GM21360 (cell line): ENCODE measurements at regions not wholly inside any gene's neighbourhood (a gene's known extent, or its start where the extent isn't known, plus 50 kb on each side); places are given as distances from the start of the nearest gene placed in this dataset.
"Not testable (repeated sequence)": the region's sequence is repeated elsewhere in the genome, so short reads cannot be mapped to it uniquely, and the experiment has no call there.

ENCODE experiments used
- ATAC-seq: cut with Tn5 transposase; IDR thresholded peaks from one replicate; pipeline ENCODE4 v1.9.1; 2021; ENCODE audit warnings: mild to moderate bottlenecking, moderate library complexity; ENCODE audit not compliant: unreplicated experiment

DNA sequence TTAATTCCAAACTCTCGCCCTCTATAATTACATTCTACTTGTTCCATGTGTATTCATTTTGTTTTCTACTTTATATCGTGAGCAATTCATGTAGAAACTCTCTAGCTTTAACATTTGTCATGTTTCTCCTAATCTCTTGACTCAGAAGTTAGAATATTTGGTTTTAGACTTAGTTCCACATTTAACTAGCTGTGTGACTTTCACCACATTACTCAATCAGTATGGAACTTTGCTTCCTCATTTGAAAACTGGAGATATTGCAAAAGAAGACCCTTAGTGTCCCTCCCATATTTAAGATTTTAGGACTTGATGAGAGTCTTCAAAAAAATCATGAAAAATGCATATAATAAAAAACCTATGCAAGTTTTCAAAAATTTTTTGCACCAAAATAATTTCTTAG is 447.5 kb downstream of the GXYLT1 start:
- no peak for ATAC-seq

DNA sequence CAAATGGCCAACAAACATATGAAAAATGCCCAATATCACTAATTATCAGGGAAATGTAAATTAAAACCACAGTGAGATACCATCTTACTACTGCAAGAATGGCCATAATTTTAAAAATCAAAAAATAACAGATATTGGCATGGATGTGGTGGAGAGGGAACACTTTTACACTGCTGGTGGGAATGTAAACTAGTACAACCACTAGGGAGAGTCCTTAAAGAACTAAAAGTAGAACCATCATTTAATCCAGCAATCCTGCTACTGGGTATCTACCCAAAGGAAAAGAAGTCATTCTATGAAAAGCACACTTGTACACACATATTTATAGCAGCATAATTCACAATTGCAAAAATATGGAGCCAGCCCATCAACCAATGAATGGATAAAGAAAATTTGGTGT is 459.7 kb downstream of the GXYLT1 start:
- no peak for ATAC-seq

DNA sequence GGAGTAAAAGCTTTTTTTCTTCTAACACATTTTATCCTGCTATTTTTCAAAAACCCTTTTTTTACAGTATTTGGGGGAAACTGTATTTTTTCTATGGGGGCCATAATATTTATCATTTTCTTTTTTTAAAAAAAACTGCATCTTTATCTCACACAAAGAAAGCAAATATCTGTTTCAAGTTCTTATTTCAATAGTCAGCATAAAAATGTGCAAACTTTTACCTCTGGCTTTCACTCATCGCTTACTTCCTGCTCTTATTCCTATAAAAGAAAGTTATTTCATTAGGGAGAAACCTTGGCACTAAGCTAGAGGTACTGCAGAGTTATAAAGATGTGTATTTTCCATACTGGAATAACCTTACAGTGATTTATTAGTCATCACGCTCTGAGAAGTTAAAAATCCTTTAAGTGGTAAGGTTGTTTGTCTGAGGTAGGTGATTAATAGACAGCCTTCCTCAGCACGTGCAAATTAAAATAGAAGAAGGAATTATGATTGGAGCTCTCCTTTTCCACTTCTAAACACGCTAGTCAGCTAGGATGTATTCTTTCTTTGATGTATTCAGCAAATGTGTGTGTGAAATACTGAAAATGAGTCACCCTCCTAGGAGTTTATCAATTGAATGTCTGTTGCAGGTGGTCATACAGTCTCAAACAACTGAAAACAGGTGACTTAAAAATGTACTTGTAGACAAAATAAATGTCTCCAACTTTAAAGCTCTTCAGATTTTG is 461.0 kb downstream of the GXYLT1 start:
- no peak for ATAC-seq

DNA sequence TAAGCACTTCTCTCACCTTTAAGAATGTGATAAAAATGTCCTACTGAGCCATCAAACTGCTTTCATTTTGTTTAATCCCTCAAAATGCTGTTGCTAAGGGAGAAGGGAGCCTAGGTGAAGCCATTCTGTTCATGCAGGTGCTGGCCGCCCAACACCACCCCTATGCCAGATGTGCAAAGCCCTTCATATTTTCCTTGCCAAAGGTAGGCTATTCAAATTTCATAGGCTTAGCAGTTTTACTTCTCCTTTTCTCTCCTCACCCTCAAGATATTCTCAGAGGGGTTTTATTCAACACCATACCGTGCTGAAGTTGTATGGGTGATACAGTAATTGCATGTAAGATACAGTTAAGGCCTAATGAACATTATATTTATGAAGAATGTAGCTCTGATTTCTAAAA is 461.7 kb downstream of the GXYLT1 start:
- no peak for ATAC-seq

DNA sequence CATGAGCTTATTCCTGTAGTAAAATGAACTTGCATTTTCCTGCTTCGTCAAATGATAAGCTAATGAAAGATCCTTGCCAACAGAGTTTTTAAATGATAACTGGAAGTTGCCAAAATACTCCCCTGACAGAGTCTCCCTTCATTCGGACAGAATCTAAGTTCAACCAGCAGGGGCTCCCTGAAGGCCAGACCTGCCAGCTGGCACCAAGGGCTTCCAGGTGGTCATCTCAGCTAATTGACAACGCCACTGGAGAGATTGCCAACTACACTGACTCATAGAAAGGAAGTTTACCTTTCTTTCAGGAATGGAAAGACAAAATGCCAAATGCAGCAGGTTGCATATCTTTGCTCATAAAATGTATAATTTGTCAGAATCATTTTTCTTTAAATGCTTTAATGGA is 462.8 kb downstream of the GXYLT1 start:
- ATAC-seq = no peak

DNA sequence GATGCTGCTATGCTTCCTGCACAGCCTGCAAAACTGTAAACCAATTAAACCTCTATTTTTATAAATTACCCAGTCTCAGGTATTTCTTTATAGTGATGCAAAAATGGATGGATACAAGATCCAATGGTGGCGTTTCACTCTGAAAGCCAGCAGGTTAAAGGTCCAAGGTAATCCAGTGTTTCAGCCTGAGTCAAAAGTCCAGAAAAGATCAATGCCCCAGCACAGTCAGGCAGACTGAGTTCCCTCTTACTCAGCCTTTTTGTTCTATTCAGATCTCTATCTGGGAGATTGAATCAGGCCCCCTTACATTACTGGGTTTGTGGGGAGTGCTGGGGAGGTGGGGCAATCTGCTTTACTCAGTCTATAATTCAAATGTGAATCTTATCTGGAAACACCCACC is 464.5 kb downstream of the GXYLT1 start:
- ATAC-seq = no peak

DNA sequence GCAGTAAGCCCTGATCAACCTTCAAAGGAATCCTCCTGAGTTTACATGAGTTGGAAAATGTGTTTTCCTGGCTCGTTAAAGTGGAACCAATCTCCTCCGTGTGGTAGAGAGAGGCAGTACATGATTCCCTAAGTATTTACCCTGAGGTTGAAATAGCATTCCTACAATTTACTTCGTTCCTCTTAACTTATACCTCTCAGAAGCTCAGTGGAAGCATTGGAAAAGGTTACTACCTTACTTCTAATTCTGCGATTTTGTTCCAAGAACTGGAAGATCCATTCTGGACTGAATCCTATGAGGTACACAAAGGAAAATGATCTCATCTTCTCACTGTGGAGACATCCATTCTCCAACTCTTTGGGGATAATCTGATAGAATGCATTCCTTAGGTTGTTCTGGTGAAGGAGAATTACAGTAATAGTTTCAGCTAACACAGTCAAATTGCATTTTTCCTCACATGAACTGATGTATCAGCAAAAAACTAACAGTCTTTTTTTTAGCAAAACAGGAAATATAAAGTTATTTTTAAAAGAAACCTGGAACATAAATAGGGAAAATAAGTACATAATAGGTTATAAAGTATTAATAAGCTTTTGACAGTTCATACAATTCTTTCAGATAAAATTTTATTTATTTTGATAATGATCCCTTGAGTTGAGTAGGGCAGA is 475.6 kb downstream of the PDZRN4 start:
- ATAC-seq = no peak

DNA sequence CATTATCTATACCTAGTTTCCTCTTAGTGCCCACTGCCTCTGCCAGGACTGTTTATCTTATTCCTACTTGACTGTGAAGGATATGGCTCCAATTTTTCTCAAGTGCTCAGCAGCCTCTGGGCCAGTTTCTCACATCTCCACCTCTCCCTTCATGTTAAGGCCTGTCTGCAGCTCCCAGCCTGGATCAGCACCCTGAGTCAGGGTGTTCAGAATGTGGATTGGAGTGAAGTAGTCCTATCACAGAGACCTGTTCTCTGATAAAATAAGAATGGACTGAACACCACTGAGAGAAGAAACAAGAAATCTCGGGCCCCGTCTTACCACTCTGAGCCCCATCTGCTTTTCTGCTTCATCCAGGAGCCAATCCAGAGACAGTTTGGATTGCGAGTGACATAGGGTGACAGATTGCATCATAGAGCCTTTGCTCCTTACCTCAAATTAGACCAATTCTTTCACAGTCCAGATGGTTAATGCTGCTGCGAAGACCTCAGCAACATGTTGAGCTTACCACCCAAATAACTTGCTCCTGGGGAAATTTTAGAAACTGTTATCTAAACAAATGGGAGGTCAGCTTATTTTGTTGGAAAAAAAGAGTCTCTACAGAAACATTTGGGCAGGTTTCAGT is 473.1 kb downstream of the PDZRN4 start:
- ATAC-seq = no peak

DNA sequence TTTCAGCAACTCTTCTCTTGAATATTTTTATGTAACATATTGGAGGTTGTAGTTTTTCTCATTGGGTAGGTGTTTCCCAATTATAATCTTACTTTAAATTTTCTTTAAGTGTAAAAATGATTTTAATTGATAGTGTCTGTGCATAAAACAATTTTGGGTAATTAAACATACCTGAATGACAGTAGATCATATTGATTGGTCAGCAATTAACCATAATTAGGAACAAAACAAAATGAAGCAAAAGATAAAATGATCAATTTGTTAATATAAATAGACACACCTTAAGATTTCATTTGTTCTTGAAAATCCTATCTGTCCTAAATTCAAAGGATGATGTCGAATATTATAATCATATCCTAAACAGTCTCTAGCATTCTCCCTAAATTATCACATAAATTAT is 468.3 kb downstream of the PDZRN4 start:
- no peak for ATAC-seq

DNA sequence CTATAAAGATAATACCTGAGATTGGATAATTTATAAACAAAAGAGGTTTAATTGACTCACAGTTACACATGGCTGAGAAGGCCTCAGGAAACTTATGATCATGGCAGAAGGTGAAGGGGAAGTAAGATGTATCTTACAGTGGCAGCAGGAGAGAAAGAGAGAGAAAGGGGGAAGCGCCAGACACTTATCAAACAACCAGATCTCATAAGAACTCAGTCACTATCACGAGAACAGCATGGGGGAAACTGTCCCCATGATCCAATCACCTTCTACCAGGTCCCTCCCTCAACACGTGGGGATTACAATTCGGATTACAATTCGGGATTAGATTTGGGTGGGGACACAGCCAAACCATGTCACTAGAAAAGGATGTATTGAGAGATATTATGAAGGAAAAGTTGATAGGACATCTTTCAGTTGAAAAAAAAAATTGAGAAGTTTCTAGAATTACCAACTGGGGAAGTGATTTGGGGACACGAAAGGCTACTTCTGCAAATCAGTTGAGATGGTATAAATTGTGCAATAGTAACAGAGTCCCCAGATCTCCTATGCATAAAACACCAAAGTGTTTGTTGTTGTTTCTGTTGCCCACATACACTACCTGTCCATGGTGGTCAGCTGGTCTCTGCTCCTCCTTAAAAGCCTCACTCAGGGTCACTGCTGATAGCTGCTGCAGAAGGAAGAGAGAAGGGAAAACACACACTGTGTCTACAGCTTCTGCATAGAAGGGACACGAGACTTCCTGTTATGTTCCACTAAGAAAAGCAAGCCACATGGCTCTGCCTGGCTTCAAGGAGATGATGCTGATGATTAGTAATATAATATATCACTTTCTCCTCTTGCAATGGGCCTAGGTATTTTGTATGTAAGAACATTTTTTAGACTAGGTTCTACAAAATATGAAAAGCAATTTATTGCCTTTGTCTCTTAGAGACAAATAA is 465.5 kb downstream of the PDZRN4 start:
- no peak for ATAC-seq

DNA sequence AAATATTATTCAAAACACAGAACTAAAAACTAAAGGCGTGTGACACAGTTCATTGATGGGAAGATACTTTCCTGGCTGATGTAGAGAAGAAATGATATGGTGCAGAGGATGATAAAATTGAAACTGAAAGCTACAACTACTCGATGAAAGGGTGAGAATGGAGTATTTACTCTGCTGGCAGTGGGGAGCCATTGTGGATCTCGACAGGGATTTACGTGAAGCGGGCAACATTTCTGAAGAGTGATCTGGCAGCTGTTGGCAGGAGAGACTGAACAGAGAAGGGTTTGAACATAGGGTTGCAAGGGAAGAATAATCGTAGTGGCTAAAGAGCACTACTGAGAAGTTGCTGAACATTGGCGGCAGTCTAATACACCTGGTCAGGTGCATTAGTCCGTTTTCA is 464.9 kb downstream of the PDZRN4 start:
- no peak for ATAC-seq

DNA sequence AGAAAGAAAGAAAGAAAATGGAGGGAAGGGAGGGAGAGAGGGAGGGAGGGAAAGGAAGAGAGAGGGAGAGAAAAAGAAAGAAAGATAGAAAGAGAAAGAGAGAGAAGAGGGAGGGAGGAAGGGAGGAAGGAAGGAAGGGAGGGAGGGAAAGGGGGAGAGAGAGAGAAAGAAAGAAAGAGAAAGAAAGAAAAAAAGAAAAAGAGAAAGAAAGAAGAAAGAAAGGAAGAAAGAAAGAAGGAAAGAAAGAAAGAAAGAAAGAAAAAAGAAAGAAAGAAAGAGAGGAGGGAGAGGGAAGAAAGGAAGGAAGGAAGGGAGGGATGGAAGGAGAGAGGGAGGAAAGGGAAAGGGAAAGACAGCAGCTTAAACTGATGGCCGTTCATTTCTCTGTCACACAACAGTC is 457.5 kb downstream of the PDZRN4 start:
- ATAC-seq = no peak

DNA sequence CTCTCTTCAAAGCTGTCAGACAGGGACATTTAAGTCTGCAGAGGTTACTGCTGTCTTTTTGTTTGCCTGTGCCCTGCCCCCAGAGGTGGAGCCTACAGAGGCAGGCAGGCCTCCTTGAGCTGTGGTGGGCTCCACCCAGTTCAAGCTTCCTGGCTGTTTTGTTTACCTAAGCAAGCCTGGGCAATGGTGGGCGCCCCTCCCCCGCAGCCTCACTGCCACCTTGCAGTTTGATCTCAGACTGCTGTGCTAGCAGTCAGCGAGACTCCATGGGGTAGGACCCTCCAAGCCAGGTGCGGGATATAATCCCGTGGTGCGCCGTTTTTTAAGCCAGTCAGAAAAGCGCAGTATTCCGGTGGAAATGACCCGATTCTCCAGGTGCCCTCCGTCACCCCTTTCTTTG is 454.7 kb downstream of the PDZRN4 start:
- not testable (repeated sequence) for ATAC-seq

DNA sequence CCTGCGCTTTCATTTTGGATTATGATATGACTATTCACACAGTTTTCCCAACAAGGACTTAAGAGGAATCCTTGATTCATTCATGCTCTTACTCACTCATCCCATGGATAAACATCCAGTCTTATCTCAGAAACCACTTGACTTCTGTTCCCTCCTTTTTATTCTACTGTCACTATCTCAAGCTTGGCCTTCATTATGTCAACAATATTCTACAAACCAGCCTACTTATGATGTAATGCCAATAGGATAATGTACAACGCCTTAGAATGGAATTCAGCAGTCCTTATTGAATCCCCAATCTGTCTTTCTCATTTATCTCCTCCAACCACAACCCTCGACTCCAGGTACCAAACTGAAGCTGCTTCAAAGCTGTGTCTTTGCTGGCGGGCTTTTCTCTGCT is 448.5 kb downstream of the PDZRN4 start:
- no peak for ATAC-seq

DNA sequence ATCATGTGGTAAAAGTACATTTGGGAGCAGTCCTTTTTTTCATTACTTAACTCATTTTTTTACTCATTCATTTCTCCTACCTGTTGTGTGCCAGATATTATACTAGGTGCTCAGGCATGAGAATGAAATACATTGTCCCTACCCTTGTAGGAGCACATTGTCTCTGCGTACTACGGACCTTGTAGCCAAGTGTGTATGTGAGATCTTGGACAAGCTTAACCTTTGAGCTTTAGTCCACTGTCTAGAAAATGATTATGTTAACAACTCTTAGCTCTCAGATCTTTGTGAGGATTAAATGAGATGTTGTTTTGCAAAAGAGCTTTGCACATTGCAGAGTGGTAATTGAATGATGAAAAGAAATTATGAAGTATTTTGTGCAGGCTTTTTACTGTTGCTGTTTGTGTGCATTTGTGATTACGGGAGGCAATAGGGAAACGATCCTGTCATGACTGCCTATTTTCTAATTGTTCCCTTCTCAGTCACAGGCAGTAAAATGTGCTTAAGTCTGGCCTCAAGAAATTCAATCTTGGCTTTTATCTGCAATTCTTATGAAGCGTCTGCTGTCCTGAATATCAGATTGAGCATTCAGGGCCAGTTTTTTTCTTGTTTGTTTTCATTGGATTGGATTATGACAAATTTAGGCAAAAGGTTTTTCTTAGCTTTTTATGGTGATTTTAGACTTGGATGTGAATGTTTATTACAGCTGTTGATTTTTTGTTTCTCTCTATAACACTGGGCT is 447.7 kb downstream of the PDZRN4 start:
- ATAC-seq = no peak

DNA sequence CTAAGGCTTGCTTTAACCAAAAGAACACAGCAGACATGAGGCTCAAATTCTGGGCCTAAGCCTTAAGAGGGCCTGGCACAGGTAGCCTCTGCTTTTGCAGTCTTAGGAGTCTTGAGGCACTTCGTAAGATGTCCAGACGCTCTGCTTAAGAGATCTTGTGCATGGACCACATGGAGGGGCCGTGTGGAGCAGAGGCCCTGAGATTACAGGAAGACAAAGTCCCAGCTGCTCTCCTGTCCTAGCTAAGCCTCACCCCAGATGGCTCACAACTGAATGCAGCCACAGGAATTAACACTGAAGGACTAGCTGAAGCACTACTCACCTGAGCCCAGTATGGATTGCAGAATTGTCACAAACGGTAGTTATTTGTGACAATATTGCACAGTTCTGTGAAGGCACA is 446.0 kb downstream of the PDZRN4 start:
- ATAC-seq = no peak

DNA sequence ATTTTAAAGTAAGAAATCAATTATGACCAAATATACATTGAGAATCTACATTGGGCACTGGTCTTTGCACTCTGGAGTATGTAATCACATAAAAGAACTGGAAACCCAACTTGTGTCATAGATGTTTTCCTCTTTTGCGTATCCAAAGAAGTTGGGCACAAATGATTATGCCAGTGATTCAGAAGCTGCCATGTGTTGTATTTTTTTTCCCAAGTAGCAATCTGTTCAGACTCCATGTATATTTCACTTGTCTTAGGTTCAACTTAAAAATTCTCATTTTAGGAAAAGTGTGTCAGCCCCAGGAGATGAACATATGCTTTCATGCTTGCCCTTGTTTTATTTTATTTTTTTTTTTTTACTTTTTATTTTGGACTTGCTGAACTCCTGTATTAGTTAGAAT is 441.5 kb downstream of the PDZRN4 start:
- no peak for ATAC-seq

DNA sequence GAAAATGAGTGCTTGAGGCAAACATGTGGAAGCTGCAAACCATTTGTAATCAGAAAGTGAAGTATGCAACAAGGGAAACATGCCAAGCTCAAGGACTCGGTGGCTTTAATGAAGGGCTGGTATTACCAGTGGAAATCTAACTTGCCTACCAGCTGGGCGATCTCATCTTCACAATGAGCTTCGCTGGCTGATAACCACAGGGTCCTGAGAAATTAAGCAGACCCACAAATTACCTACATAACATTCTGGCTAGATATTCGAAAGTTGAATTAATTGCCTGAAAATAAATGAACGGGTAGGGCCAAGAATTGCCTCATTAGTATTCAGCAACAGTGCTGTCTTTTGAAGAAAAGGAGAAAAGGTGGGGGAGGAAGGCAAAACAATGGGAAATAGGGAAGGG is 439.4 kb downstream of the PDZRN4 start:
- ATAC-seq = no peak

DNA sequence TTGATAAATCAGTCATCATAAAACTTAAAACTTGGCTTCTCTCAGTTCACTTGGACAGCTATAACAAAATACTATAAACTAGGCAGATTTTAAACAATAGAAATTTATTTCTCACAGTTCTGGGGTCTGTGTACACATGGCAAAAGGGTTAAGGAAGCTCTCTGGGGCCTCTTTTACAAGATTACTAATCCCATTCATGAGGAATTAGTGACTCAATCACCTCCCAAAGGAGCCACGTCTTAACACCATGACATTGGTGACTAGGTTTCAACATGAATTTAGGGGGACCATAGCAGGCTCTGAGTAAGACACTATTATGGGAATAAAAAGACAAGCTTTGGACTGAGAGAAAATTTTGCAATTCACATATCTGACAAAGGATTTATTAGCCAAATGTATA is 436.5 kb downstream of the PDZRN4 start:
- ATAC-seq = no peak
